Fibroblast of mammary gland (primary cell): ENCODE measurements at regions not wholly inside any gene's neighbourhood (a gene's known extent, or its start where the extent isn't known, plus 50 kb on each side); places are given as distances from the start of the nearest gene placed in this dataset.

Experiments used
- DNase-seq: peaks from one replicate; pipeline ENCODE4 v3.0.0-alpha.2; 2010; ENCODE audit warnings: low read depth
- H3K4me3 ChIP-seq: 2 replicates; pipeline ENCODE4 v1.5.1; 2011; ENCODE audit warnings: low read depth, mild to moderate bottlenecking, low read length, moderate library complexity; ENCODE audit not compliant: control insufficient read depth
- CTCF ChIP-seq: conservative IDR thresholded peaks from 2 replicates; pipeline ENCODE4 v1.5.1; 2011; ENCODE audit warnings: low read depth, low read length, inconsistent platforms; ENCODE audit not compliant: control insufficient read depth, insufficient read depth

GRCh38 chr18:44370861-44371260 is 309.8 kb upstream of the SETBP1 start:
- no peak for DNase-seq

GRCh38 chr18:44374966-44375365 is 305.7 kb upstream of the SETBP1 start:
- TF ChIP-seq CTCF = no peak
- DNase-seq = no peak

More at GRCh38 chr18:44370861-44371260, 309.8 kb upstream of the SETBP1 start:
- no peak for TF ChIP-seq CTCF
- H3K4me3 ChIP-seq = no peak overlapping the region

GRCh38 chr18:44386401-44386800 is 294.3 kb upstream of the SETBP1 start:
- no peak overlapping the region for H3K4me3 ChIP-seq
- no peak for DNase-seq
- no peak for TF ChIP-seq CTCF

More at GRCh38 chr18:44374966-44375365, 305.7 kb upstream of the SETBP1 start:
- no peak overlapping the region for H3K4me3 ChIP-seq

GRCh38 chr18:44388329-44388728 is 292.4 kb upstream of the SETBP1 start:
- TF ChIP-seq CTCF = no peak
- DNase-seq = no peak
- no peak overlapping the region for H3K4me3 ChIP-seq

- DNase-seq = no peak
- TF ChIP-seq CTCF = no peak
- no peak overlapping the region for H3K4me3 ChIP-seq
These were observed 287.8 kb upstream of the SETBP1 start for GRCh38 chr18:44392933-44393332.

- no peak for TF ChIP-seq CTCF
- DNase-seq = no peak
- no peak overlapping the region for H3K4me3 ChIP-seq
These were observed 287.3 kb upstream of the SETBP1 start for GRCh38 chr18:44393406-44393805.

- no peak overlapping the region for H3K4me3 ChIP-seq
- DNase-seq = no peak
- no peak for TF ChIP-seq CTCF
These were observed 284.1 kb upstream of the SETBP1 start for GRCh38 chr18:44396550-44396949.
